ENCODE measurements at regions not wholly inside any gene's neighbourhood (a gene's known extent, or its start where the extent isn't known, plus 50 kb on each side); places are given as distances from the start of the nearest gene placed in this dataset.

DNA sequence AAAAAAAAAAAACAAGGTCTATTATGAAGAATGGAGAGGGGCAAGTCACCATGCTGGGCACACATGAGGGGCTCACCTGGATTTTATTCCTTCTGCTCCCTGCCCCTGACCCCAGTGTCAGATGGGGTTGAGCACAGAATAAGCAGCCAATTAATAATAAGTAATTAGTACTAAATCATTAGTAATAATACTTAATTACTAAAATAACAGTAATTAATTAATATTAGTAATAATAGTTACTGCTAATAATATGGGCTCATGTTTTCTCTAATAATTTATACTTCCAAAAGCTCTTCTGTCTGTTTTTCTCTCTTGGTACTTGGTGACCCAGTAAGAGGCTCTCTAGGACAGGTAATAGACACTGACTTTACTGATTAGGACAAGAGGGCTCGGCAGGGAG lies 360.9 kb downstream of the VRK1 start:
- TF ChIP-seq POLR2A (IDR thresholded peaks at IDR 0.05), result no peak
- TF ChIP-seq, protein P1, sequence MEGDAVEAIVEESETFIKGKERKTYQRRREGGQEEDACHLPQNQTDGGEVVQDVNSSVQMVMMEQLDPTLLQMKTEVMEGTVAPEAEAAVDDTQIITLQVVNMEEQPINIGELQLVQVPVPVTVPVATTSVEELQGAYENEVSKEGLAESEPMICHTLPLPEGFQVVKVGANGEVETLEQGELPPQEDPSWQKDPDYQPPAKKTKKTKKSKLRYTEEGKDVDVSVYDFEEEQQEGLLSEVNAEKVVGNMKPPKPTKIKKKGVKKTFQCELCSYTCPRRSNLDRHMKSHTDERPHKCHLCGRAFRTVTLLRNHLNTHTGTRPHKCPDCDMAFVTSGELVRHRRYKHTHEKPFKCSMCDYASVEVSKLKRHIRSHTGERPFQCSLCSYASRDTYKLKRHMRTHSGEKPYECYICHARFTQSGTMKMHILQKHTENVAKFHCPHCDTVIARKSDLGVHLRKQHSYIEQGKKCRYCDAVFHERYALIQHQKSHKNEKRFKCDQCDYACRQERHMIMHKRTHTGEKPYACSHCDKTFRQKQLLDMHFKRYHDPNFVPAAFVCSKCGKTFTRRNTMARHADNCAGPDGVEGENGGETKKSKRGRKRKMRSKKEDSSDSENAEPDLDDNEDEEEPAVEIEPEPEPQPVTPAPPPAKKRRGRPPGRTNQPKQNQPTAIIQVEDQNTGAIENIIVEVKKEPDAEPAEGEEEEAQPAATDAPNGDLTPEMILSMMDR (IDR thresholded peaks at IDR 0.05), result no peak
- no peak for TF ChIP-seq POLR2AphosphoS5 (IDR thresholded peaks at IDR 0.05)

Data from suprapubic skin (tissue), 4 donors.